K562 (cell line): ENCODE measurements at regions not wholly inside any gene's neighbourhood (a gene's known extent, or its start where the extent isn't known, plus 50 kb on each side); places are given as distances from the start of the nearest gene placed in this dataset.

Experiments used
- ATAC-seq: fragments of 200-7000 bp; cut with Tn5 transposase; 3 replicates; pipeline ENCODE4 v1.9.1; 2020; ENCODE audit warnings: moderate library complexity
- BruUV-seq: library from RNA; stranded (reverse); fragments of 400-500 nt; replicated peaks from 2 replicates; lab custom pipeline; 2021; lab: Mats Ljungman, UMichigan
- CTCF ChIA-PET: fragments of 300-600 bp; formaldehyde crosslinking; extraction: SDS; loops from one replicate; lab custom pipeline; 2021; ENCODE audit warnings: low intra/inter-chr PET ratio; lab: Yijun Ruan, JAX
- POLR2A ChIA-PET: fragments of 300-600, 350-650 bp; sonication (Branson Sonifier 250); formaldehyde crosslinking; extraction: SDS; loops from one replicate; lab custom pipeline; 2021; ENCODE audit warnings: antibody characterized with exemption, inconsistent platforms; lab: Yijun Ruan, JAX
- DNase-seq, 4 experiments: peaks; one replicate each; pipeline versions ENCODE4 v3.0.0 to v3.0.0-alpha.2; 2011 to 2018; ENCODE audit warnings: low spot score in 3 of 4, mixed read lengths in 3 of 4; ENCODE audit errors: extremely low read depth in 1 of 4
- FAIRE-seq: peaks from 2 replicates; lab custom pipeline; 2011; peaks lifted over from hg19 to GRCh38; lab: Jason Lieb, UNC
- H2AFZ ChIP-seq: 2 replicates; pipeline ENCODE4 v1.6.0; 2011; ENCODE audit warnings: low read depth, low read length, control low read depth, inconsistent platforms
- H3K27ac ChIP-seq: fragments of 200-600 bp; 3 replicates; pipeline ENCODE4 v1.8.0; 2011; ENCODE audit warnings: low read depth, mild to moderate bottlenecking, control low read depth, inconsistent platforms, low read length, moderate library complexity, mixed read lengths; ENCODE audit errors: extremely low read depth
- H3K27me3 ChIP-seq, 2 experiments: fragments of 300-600 bp in 1 of 2; 2 replicates in 1 of 2; 3 replicates in 1 of 2; pipeline versions ENCODE4 v1.6.0 to v1.8.0; 2011; ENCODE audit warnings: inconsistent platforms in 2 of 2, low read length in 2 of 2, mild to moderate bottlenecking in 1 of 2, mixed read lengths in 1 of 2, moderate library complexity in 1 of 2; ENCODE audit not compliant: control insufficient read depth in 2 of 2, insufficient read depth in 2 of 2
- H3K36me3 ChIP-seq: fragments of 300-600 bp; 3 replicates; pipeline ENCODE4 v1.8.0; 2011; ENCODE audit warnings: mild to moderate bottlenecking, low read length, inconsistent platforms; ENCODE audit not compliant: control insufficient read depth, insufficient read depth
- H3K4me1 ChIP-seq, 2 experiments: fragments of 200-600 bp in 1 of 2; replicated peaks in 1 of 2; 2 replicates in 1 of 2; 3 replicates in 1 of 2; pipeline versions ENCODE4 v1.5.1 to v1.8.0; 2011; ENCODE audit warnings: inconsistent platforms in 2 of 2, low read length in 2 of 2, mild to moderate bottlenecking in 1 of 2, mixed read lengths in 1 of 2, moderate library complexity in 1 of 2; ENCODE audit not compliant: control insufficient read depth in 2 of 2, insufficient read depth in 2 of 2
- H3K4me2 ChIP-seq: 2 replicates; pipeline ENCODE4 v1.6.1; 2011; ENCODE audit warnings: low read length, control low read depth, inconsistent platforms, mixed read lengths; ENCODE audit not compliant: insufficient read depth
- H3K4me3 ChIP-seq: fragments of 200-600 bp; sonication (generic), shearing (Covaris generic); 2 replicates; pipeline ENCODE4 v1.5.1; 2016; ENCODE audit warnings: control low read depth, inconsistent platforms
- H3K79me2 ChIP-seq: fragments of 200-600 bp; 3 replicates; pipeline ENCODE4 v1.8.0; 2011; ENCODE audit warnings: low read length, inconsistent platforms; ENCODE audit not compliant: control insufficient read depth, insufficient read depth
- H3K9ac ChIP-seq, 2 experiments: 2 replicates each; pipeline versions ENCODE4 v1.6.0 to v1.6.1; 2011; ENCODE audit warnings: low read depth in 2 of 2, low read length in 2 of 2, control low read depth in 1 of 2, inconsistent platforms in 1 of 2, mild to moderate bottlenecking in 1 of 2, mixed read lengths in 1 of 2; ENCODE audit not compliant: insufficient read depth in 1 of 2
- H3K9me1 ChIP-seq: one replicate; pipeline ENCODE4 v1.6.0; 2011; ENCODE audit warnings: inconsistent platforms, mild to moderate bottlenecking, low read length, moderate library complexity; ENCODE audit not compliant: control insufficient read depth, insufficient read depth
- H3K9me3 ChIP-seq: replicated peaks from 2 replicates; pipeline ENCODE4 v1.5.1; 2011; ENCODE audit warnings: low read depth, low read length, inconsistent platforms; ENCODE audit not compliant: control insufficient read depth, insufficient read depth
- H4K20me1 ChIP-seq: replicated peaks from 2 replicates; pipeline ENCODE4 v1.6.1; 2011; ENCODE audit warnings: low read length, inconsistent platforms, mixed read lengths; ENCODE audit not compliant: control insufficient read depth, insufficient read depth
- ADNP ChIP-seq: fragments of 200-800 bp; sonication (Bioruptor generic); IDR thresholded peaks from 2 replicates; pipeline ENCODE4 v1.6.1; 2016; ENCODE audit warnings: missing genetic modification characterization, missing compliant biosample characterization
- ATF1 ChIP-seq, 2 experiments: fragments of 450-650 bp in 1 of 2; IDR thresholded peaks; 2 replicates each; pipeline ENCODE4 v1.6.1; 2016; ENCODE audit warnings: missing compliant biosample characterization in 1 of 2, missing genetic modification characterization in 1 of 2
- CC2D1A ChIP-seq: fragments of 450-650 bp; IDR thresholded peaks from 2 replicates; pipeline ENCODE4 v1.6.1; 2017; ENCODE audit warnings: mild to moderate bottlenecking
- CHD4 ChIP-seq: fragments of 200-600 bp; sonication (generic); IDR thresholded peaks from 3 replicates; pipeline ENCODE4 v1.6.1; 2012; ENCODE audit warnings: low read depth, mild to moderate bottlenecking, mixed read lengths, low read length, inconsistent platforms; ENCODE audit not compliant: insufficient read depth, insufficient replicate concordance, poor library complexity, severe bottlenecking
- GATA2 ChIP-seq: sonication (generic); formaldehyde crosslinking; IDR thresholded peaks from 2 replicates; pipeline ENCODE4 v1.4.0; 2020; ENCODE audit warnings: mild to moderate bottlenecking, missing genetic modification reagents
- HMG20A ChIP-seq: fragments of 450-650 bp; formaldehyde crosslinking; conservative IDR thresholded peaks from 2 replicates; pipeline ENCODE4 v1.4.0; 2020; ENCODE audit warnings: mild to moderate bottlenecking, mixed read lengths
- MAFG ChIP-seq: fragments of 450-650 bp; conservative IDR thresholded peaks from 2 replicates; pipeline ENCODE4 v1.6.1; 2016; ENCODE audit warnings: missing genetic modification characterization, missing compliant biosample characterization
- OTX1 ChIP-seq: fragments of 450-650 bp; formaldehyde crosslinking; IDR thresholded peaks from 2 replicates; pipeline ENCODE4 v1.4.0; 2022; ENCODE audit warnings: mild to moderate bottlenecking
- RAD51 ChIP-seq: fragments of 450-650 bp; IDR thresholded peaks from 2 replicates; pipeline ENCODE4 v1.7.1; 2016; ENCODE audit warnings: low read depth, mild to moderate bottlenecking, borderline replicate concordance
- RBM22 ChIP-seq: fragments of 200-400 bp; formaldehyde crosslinking; IDR thresholded peaks from 2 replicates; pipeline ENCODE4 v1.6.1; 2018; ENCODE audit warnings: low read length, low read depth; ENCODE audit not compliant: poor library complexity, severe bottlenecking
- SMAD3 ChIP-seq: fragments of 450-650 bp; formaldehyde crosslinking; conservative IDR thresholded peaks from 2 replicates; pipeline ENCODE4 v1.4.0; 2020; ENCODE audit warnings: mild to moderate bottlenecking
- SP1 ChIP-seq: sonication (generic); formaldehyde crosslinking; IDR thresholded peaks from 2 replicates; pipeline ENCODE4 v1.8.1; 2022; ENCODE audit warnings: mild to moderate bottlenecking, missing genetic modification reagents
- THRAP3 ChIP-seq: fragments of 450-650 bp; IDR thresholded peaks from 2 replicates; pipeline ENCODE4 v1.6.1; 2016; ENCODE audit warnings: mild to moderate bottlenecking, inconsistent platforms, borderline replicate concordance
- THRB ChIP-seq: fragments of 450-650 bp; formaldehyde crosslinking; conservative IDR thresholded peaks from 2 replicates; pipeline ENCODE4 v1.4.0; 2022; ENCODE audit warnings: mild to moderate bottlenecking, missing genetic modification characterization
- ZNF592 ChIP-seq: fragments of 450-650 bp; IDR thresholded peaks from 2 replicates; pipeline ENCODE4 v1.6.1; 2017; ENCODE audit warnings: antibody characterized with exemption, mild to moderate bottlenecking
- ZNF764 ChIP-seq: fragments of 250-450 bp; sonication (Bioruptor Pico); IDR thresholded peaks from 2 replicates; pipeline ENCODE4 v1.4.0; 2020; ENCODE audit warnings: low read depth, mild to moderate bottlenecking, moderate library complexity
- WGBS: fragments of 100-300 bp; shearing (Covaris generic); methylation state at CpG from one replicate; pipeline ENCODE4 v1.1.6; 2016; ENCODE audit warnings: low coverage, mixed read lengths; ENCODE audit not compliant: insufficient coverage; ENCODE audit errors: missing lambda C conversion rate; 5-methylcytosine and 5-hydroxymethylcytosine counted together
- in situ Hi-C: fragments of 300-500 bp; cut with MboI; formaldehyde crosslinking; loops from 4 replicates; pipeline ENCODE4 v1.15.0; 2018; ENCODE audit warnings: inconsistent platforms, mixed read lengths
- intact Hi-C: fragments of 100-400 bp; cut with micrococcal nuclease; formaldehyde crosslinking; loops from 2 replicates; pipeline ENCODE4 v1.14.2; 2022
- TF ChIP-seq, protein P1 (sequence below): fragments of 450-650 bp; IDR thresholded peaks from 2 replicates; pipeline ENCODE4 v1.6.1; 2014; ENCODE audit warnings: low read depth, mild to moderate bottlenecking, moderate library complexity, borderline replicate concordance

- TF ChIP-seq RAD51 (no peak), CHD4 (no peak), GATA2 (CRISPR knock-in tag) (no peak), HMG20A (no peak), ADNP (tag) (no peak), THRB (CRISPR knock-in tag) (no peak), CC2D1A (no peak), ZNF764 (CRISPR knock-in tag) (no peak), MAFG (tag) (no peak), SMAD3 (CRISPR knock-in tag) (no peak), THRAP3 (no peak), ATF1 (CRISPR knock-in tag; IDR thresholded peaks at IDR 0.05) (no peak), ATF1 (tag; IDR thresholded peaks at IDR 0.05) (no peak), OTX1 (CRISPR knock-in tag) (no peak), SP1 (no peak), ZNF592 (no peak), RBM22 (no peak)
- TF ChIP-seq, protein P1, sequence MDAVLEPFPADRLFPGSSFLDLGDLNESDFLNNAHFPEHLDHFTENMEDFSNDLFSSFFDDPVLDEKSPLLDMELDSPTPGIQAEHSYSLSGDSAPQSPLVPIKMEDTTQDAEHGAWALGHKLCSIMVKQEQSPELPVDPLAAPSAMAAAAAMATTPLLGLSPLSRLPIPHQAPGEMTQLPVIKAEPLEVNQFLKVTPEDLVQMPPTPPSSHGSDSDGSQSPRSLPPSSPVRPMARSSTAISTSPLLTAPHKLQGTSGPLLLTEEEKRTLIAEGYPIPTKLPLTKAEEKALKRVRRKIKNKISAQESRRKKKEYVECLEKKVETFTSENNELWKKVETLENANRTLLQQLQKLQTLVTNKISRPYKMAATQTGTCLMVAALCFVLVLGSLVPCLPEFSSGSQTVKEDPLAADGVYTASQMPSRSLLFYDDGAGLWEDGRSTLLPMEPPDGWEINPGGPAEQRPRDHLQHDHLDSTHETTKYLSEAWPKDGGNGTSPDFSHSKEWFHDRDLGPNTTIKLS = no peak
- Histone ChIP-seq H2AFZ (no peak overlapping the region), H3K4me2 (no peak overlapping the region), H3K4me1 (no peaks in the 10 kb centered on the region), H3K27me3 (no peaks in the 10 kb centered on the region), H3K4me3 (no peak overlapping the region), H3K9me1 (no peaks in the 10 kb centered on the region), H3K27ac (no peak overlapping the region), H3K36me3 (no peaks in the 10 kb centered on the region), H4K20me1 (no peaks in the 10 kb centered on the region), H3K9ac (no peak overlapping the region), H3K79me2 (no peaks in the 10 kb centered on the region), H3K9me3 (no peaks in the 10 kb centered on the region)
- ChIA-PET POLR2A (no interaction called here), CTCF (no interaction called here)
- intact Hi-C loops = no loop called here
- 0% methylated on average over 2 of the region's 2 CpGs for WGBS
- DNase-seq (no peak), FAIRE-seq (no peak), ATAC-seq (no peak)
- no TSS peak for BruUV-seq
- in situ Hi-C loops = no loop called here
These were observed 245.3 kb upstream of the HTR2A start for GRCh38 chr13:47142105-47142504.
